Body of pancreas (tissue), 4 donors: ENCODE measurements at regions not wholly inside any gene's neighbourhood (a gene's known extent, or its start where the extent isn't known, plus 50 kb on each side); places are given as distances from the start of the nearest gene placed in this dataset.

Experiments used
- CTCF ChIP-seq, 7 experiments: fragments of 450-650 bp in 4 of 7; fragments of 200-600 bp in 3 of 7; sonication (generic) in 3 of 7; IDR thresholded peaks; one replicate each; pipeline ENCODE4 v1.5.1; 2016 to 2019; ENCODE audit warnings: antibody characterized with exemption in 7 of 7
- POLR2A ChIP-seq, 3 donors: fragments of 450-650 bp; IDR thresholded peaks; one replicate each; pipeline ENCODE4 v1.6.1; 2016; ENCODE audit warnings: antibody characterized with exemption in 3 of 3, mild to moderate bottlenecking in 2 of 3

GRCh38 chr9:29348999-29349398 is 1775.7 kb upstream of the C9orf72 start:
- TF ChIP-seq CTCF (IDR thresholded peaks at IDR 0.05) (no peak), POLR2A (IDR thresholded peaks at IDR 0.05) (no peak)
